Upper lobe of right lung (tissue), 1 donor: ENCODE measurements at regions not wholly inside any gene's neighbourhood (a gene's known extent, or its start where the extent isn't known, plus 50 kb on each side); places are given as distances from the start of the nearest gene placed in this dataset.
"Not testable (repeated sequence)": the region's sequence is repeated elsewhere in the genome, so short reads cannot be mapped to it uniquely, and the experiment has no call there.

ENCODE experiments used
- ATAC-seq: fragments of 200-7000 bp; cut with Tn5 transposase; one replicate; pipeline ENCODE4 v1.9.1; 2020; ENCODE audit warnings: mild to moderate bottlenecking, moderate library complexity
- DNase-seq: peaks from one replicate; pipeline ENCODE4 v3.0.0-alpha.2; 2020
- H3K27ac ChIP-seq: fragments of 200-600 bp; one replicate; pipeline ENCODE4 v1.8.0; 2022
- H3K27me3 ChIP-seq: fragments of 200-600 bp; one replicate; pipeline ENCODE4 v1.8.0; 2022; ENCODE audit warnings: mild to moderate bottlenecking
- H3K36me3 ChIP-seq: fragments of 200-600 bp; one replicate; pipeline ENCODE4 v1.8.0; 2022
- H3K4me1 ChIP-seq: fragments of 200-600 bp; one replicate; pipeline ENCODE4 v1.8.0; 2022
- H3K4me3 ChIP-seq: fragments of 200-600 bp; one replicate; pipeline ENCODE4 v1.8.0; 2022; ENCODE audit warnings: mild to moderate bottlenecking
- H3K9me3 ChIP-seq: fragments of 200-600 bp; one replicate; pipeline ENCODE4 v1.8.0; 2022
- intact Hi-C: fragments of 100-400 bp; cut with DNase I; formaldehyde crosslinking; loops from one replicate; pipeline ENCODE4 v1.11.0; 2022
- TF ChIP-seq, protein P1 (sequence below): fragments of 200-600 bp; IDR thresholded peaks from one replicate; pipeline ENCODE4 v1.8.0; 2022; ENCODE audit warnings: antibody characterized with exemption
- donor health status: DM: no; HTN: yes; CAD: no; lungs with severe emphysema.

- Histone ChIP-seq H3K4me3 (no peak overlapping the region), H3K4me1 (no peaks in the 10 kb centered on the region), H3K27ac (no peak overlapping the region), H3K9me3 (no peaks in the 10 kb centered on the region), H3K36me3 (no peaks in the 10 kb centered on the region), H3K27me3 (no peaks in the 10 kb centered on the region)
- no peak for DNase-seq
- TF ChIP-seq, protein P1, sequence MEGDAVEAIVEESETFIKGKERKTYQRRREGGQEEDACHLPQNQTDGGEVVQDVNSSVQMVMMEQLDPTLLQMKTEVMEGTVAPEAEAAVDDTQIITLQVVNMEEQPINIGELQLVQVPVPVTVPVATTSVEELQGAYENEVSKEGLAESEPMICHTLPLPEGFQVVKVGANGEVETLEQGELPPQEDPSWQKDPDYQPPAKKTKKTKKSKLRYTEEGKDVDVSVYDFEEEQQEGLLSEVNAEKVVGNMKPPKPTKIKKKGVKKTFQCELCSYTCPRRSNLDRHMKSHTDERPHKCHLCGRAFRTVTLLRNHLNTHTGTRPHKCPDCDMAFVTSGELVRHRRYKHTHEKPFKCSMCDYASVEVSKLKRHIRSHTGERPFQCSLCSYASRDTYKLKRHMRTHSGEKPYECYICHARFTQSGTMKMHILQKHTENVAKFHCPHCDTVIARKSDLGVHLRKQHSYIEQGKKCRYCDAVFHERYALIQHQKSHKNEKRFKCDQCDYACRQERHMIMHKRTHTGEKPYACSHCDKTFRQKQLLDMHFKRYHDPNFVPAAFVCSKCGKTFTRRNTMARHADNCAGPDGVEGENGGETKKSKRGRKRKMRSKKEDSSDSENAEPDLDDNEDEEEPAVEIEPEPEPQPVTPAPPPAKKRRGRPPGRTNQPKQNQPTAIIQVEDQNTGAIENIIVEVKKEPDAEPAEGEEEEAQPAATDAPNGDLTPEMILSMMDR: no peak
- ATAC-seq: no peak
- intact Hi-C loops: no loop called here
Measured at GRCh38 chr13:62418872-62419271, 1003.2 kb upstream of the PCDH20 start.

DNA sequence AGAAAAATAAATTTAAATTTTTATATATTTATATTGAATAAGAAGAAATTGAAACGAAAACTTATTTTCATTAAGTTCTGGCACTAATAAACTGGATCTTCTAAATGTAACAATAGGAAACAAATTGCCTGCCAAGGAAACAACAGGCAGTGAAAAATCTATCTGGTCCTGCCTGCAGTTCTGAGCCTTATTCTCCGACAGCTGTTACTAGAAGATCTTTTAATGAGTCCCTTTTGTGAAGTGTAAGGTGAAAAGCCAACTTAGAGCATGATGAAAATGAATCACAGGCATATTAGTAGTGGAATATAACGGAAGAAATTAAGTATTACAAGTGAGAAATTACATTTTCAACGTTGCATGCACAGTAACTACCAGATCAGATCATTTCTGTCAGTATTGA, 1002.7 kb upstream of the PCDH20 start:
- TF ChIP-seq, protein P1: no peak
- H3K9me3 ChIP-seq: no peaks in the 10 kb centered on the region
- no peak overlapping the region for H3K27ac ChIP-seq
- no peaks in the 10 kb centered on the region for H3K4me1 ChIP-seq
- DNase-seq: no peak
- H3K27me3 ChIP-seq: no peaks in the 10 kb centered on the region
- intact Hi-C loops: no loop called here
- ATAC-seq: no peak
- H3K36me3 ChIP-seq: no peaks in the 10 kb centered on the region
- no peak overlapping the region for H3K4me3 ChIP-seq

GRCh38 chr13:62407871-62408270, 992.2 kb upstream of the PCDH20 start:
- Histone ChIP-seq H3K9me3 (no peaks in the 10 kb centered on the region), H3K27me3 (no peaks in the 10 kb centered on the region), H3K27ac (no peak overlapping the region), H3K4me1 (no peaks in the 10 kb centered on the region), H3K4me3 (no peak overlapping the region), H3K36me3 (no peaks in the 10 kb centered on the region)
- DNase-seq (no peak), ATAC-seq (no peak)
- intact Hi-C loops: no loop called here
- TF ChIP-seq, protein P1: no peak

DNA sequence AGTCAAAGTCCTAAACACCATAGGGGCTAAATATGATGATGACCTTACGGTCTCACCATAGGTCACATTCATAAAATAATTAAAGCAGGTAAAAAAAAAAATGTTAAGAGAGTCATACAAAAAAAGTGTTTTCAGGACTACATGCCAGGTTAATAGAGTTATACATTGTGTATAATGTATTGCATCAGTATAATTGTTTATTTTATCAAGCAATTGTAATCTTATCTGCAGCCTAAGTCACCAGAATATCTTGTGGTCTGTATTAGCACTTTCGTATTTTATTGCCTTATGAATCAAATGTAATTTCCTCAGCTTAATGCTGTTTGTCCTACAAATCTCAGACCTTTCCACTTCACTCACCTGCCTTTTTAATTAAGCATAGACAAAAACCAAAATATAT, 972.9 kb upstream of the PCDH20 start:
- no peak overlapping the region for H3K4me3 ChIP-seq
- no peak for DNase-seq
- no peaks in the 10 kb centered on the region for H3K9me3 ChIP-seq
- TF ChIP-seq, protein P1: no peak
- H3K27me3 ChIP-seq: no peaks in the 10 kb centered on the region
- H3K4me1 ChIP-seq: no peaks in the 10 kb centered on the region
- no peak overlapping the region for H3K27ac ChIP-seq
- intact Hi-C loops: no loop called here
- no peak for ATAC-seq
- no peaks in the 10 kb centered on the region for H3K36me3 ChIP-seq

DNA sequence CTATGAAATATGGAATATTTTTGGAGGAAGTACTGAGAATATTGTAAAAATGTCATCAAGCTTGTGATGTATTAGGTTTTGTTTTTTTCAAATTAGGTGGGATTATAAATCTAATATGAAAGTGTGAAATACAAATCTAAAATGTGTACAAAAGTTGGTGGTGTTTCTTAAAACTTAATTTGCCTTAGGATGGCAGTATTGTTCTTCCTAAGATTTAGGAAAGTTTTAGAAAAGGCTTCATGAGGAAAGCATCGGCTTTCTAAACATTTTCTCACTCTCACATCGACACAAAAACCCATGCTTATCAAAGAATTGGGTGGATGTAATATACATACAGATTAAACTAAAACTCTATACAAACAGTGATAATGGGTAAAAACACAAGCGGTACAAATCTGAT, 972.0 kb upstream of the PCDH20 start:
- H3K27me3 ChIP-seq: no peaks in the 10 kb centered on the region
- TF ChIP-seq, protein P1: no peak
- H3K4me1 ChIP-seq: no peaks in the 10 kb centered on the region
- no peak for DNase-seq
- no peak for ATAC-seq
- intact Hi-C loops: no loop called here
- no peak overlapping the region for H3K27ac ChIP-seq
- H3K9me3 ChIP-seq: no peaks in the 10 kb centered on the region
- H3K4me3 ChIP-seq: no peak overlapping the region
- no peaks in the 10 kb centered on the region for H3K36me3 ChIP-seq

GRCh38 chr13:62379241-62379640, 963.6 kb upstream of the PCDH20 start:
- H3K4me1 ChIP-seq, ATAC-seq, H3K9me3 ChIP-seq, DNase-seq, H3K4me3 ChIP-seq, intact Hi-C loops, H3K27ac ChIP-seq, H3K27me3 ChIP-seq, H3K36me3 ChIP-seq: not testable (repeated sequence)
